ENCODE measurements at regions not wholly inside any gene's neighbourhood (a gene's known extent, or its start where the extent isn't known, plus 50 kb on each side); places are given as distances from the start of the nearest gene placed in this dataset.

DNA sequence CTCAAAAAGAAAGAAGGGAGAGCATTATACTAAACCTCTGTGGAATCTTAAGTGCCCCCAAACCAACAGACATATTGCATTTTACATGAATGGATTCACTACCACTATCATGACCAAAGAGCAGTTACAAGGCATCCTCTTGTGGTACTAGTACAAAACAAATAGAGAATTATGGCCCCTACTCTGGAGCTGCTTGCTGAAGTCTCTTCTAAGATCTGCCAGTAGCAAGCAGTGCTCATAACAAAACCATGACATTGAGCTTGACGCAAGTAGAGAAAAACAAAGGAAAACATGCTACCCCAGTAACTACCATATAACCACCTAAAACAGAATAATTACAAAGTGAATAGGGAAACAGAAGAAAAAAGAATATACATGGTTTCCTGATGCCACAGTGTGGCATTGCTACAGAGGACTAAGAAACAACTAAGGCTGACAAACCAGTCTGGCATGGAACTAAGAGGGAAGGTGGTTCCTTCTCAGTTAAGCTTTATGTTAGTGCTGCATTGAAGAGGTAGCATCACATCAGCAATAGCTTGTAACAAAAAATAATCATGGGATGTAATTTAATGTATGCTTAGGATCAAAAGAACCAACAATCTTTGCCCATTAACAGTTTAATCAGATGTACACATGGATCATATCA lies 150.2 kb upstream of the AGR3 start:
- H3K27ac Mint-ChIP-seq = no peak overlapping the region; a peak in 1 of 7 replicates
- no peaks in the 10 kb centered on the region for H3K27me3 ChIP-seq (ENCODE audit: insufficient read depth, low read length)
- H2BK20ac ChIP-seq (ENCODE audit: low read depth, low read length, poor library complexity, severe bottlenecking) = no peak overlapping the region
- H3K56ac ChIP-seq (ENCODE audit: insufficient read length, low read depth, low read length) = no peak overlapping the region
- no peak overlapping the region for H3K4me3 Mint-ChIP-seq
- no peak overlapping the region for H3K27ac ChIP-seq (ENCODE audit: insufficient read length, low read depth, low read length)
- H4K20me1 ChIP-seq (ENCODE audit: control insufficient read depth, insufficient read depth, insufficient read length) = no peaks in the 10 kb centered on the region
- H3K4ac ChIP-seq (ENCODE audit: low read depth, low read length) = no peak overlapping the region
- no peak overlapping the region for H3K4me2 ChIP-seq (ENCODE audit: insufficient read depth, insufficient read length, low read length)
- H3K79me2 ChIP-seq (ENCODE audit: insufficient read depth, low read length) = no peaks in the 10 kb centered on the region
- no peak overlapping the region for H2BK120ac ChIP-seq (ENCODE audit: low read depth, low read length, poor library complexity, severe bottlenecking)
- no peak overlapping the region for H4K5ac ChIP-seq (ENCODE audit: insufficient read length, low read depth, low read length)
- H2AFZ ChIP-seq (ENCODE audit: low read length) = no peak overlapping the region
- no peaks in the 10 kb centered on the region for H3K36me3 Mint-ChIP-seq (ENCODE audit: insufficient read depth in 1 of 3, low read depth in 3 of 3)
- no peak overlapping the region for H2BK12ac ChIP-seq (ENCODE audit: insufficient read length, low read depth, low read length)
- no peak for TF ChIP-seq CTCF (conservative IDR thresholded peaks at IDR 0.05)
- no peak overlapping the region for H3T11ph ChIP-seq (ENCODE audit: low read length)
- H3K9me3 Mint-ChIP-seq = no peaks in the 10 kb centered on the region
- no peak for DNase-seq
- no peak overlapping the region for H4K91ac ChIP-seq (ENCODE audit: insufficient read length, low read depth, low read length)
- H3K18ac ChIP-seq (ENCODE audit: insufficient read length, low read depth, low read length) = no peak overlapping the region
- no peaks in the 10 kb centered on the region for H3K9me3 ChIP-seq (ENCODE audit: control insufficient read depth, low read depth, low read length)
- no peaks in the 10 kb centered on the region for H3K79me1 ChIP-seq (ENCODE audit: insufficient read depth, low read depth, low read length, poor library complexity, severe bottlenecking)
- H2BK15ac ChIP-seq (ENCODE audit: low read depth, low read length) = no peak overlapping the region
- H3K4me1 Mint-ChIP-seq = peaks cover 2 to 8% of the 10 kb centered on the region in 2 experiments; a peak in 3 of 4 replicates
- no peaks in the 10 kb centered on the region for H3K27me3 Mint-ChIP-seq (ENCODE audit: low read depth)
- H3K14ac ChIP-seq (ENCODE audit: insufficient read depth, low read length) = no peak overlapping the region
- no peak overlapping the region for H3K23ac ChIP-seq (ENCODE audit: insufficient read length, low read depth, low read length)
- H3K4me1 ChIP-seq (ENCODE audit: insufficient read depth, low read length) = no peaks in the 10 kb centered on the region
- no peak overlapping the region for H4K8ac ChIP-seq (replicated peaks; ENCODE audit: insufficient read length, low read depth, low read length)
- no peak overlapping the region for H3K9ac ChIP-seq (ENCODE audit: extremely low read depth, insufficient read length, low read length)
- no peak overlapping the region for H2BK5ac ChIP-seq (ENCODE audit: insufficient read length, low read length)
- no peaks in the 10 kb centered on the region for H3K23me2 ChIP-seq (ENCODE audit: insufficient read length, low read depth, low read length, poor library complexity, severe bottlenecking)
- H2AK5ac ChIP-seq (ENCODE audit: insufficient read length, low read length) = no peak overlapping the region
- no CpG with 5 or more reads among the region's 1 CpG for WGBS (ENCODE audit: extremely low coverage, insufficient read length, low lambda C conversion rate)
